Natural killer cell (primary cell): ENCODE measurements at regions not wholly inside any gene's neighbourhood (a gene's known extent, or its start where the extent isn't known, plus 50 kb on each side); places are given as distances from the start of the nearest gene placed in this dataset.

Experiments used
- ATAC-seq, 3 donors: fragments of 150-1000 bp in 2 of 3; fragments of 200-7000 bp in 1 of 3; cut with Tn5 transposase; 1 replicate in 1 of 3; 2 replicates in 2 of 3; pipeline ENCODE4 v1.10.0; 2021; ENCODE audit warnings: mild to moderate bottlenecking in 2 of 3, moderate library complexity in 2 of 3
- DNase-seq, 2 donors: peaks; one replicate each; pipeline versions ENCODE4 v3.0.0 to v3.0.0-alpha.2; 2013 to 2021; ENCODE audit warnings: mixed read lengths in 1 of 2
- H3K27ac ChIP-seq: one replicate; pipeline ENCODE4 v1.5.1; 2013; ENCODE audit warnings: mild to moderate bottlenecking, low read length
- H3K27me3 ChIP-seq: one replicate; pipeline ENCODE4 v1.6.1; 2013; ENCODE audit warnings: low read length; ENCODE audit not compliant: control insufficient read depth, insufficient read depth
- H3K36me3 ChIP-seq: one replicate; pipeline ENCODE4 v1.6.1; 2013; ENCODE audit warnings: low read length; ENCODE audit not compliant: control insufficient read depth, insufficient read depth
- H3K4me1 ChIP-seq: one replicate; pipeline ENCODE4 v1.6.1; 2013; ENCODE audit warnings: low read length; ENCODE audit not compliant: control insufficient read depth, insufficient read depth
- H3K4me3 ChIP-seq: one replicate; pipeline ENCODE4 v1.5.1; 2013; ENCODE audit warnings: low read length
- H3K9me3 ChIP-seq: one replicate; pipeline ENCODE4 v1.6.1; 2013; ENCODE audit warnings: low read length; ENCODE audit not compliant: control insufficient read depth, insufficient read depth
- H3K27ac Mint-ChIP-seq, 2 donors: one replicate each; pipeline ENCODE4 v1.8.0; 2022; ENCODE audit warnings: mild to moderate bottlenecking in 2 of 2, mixed read lengths in 2 of 2, moderate library complexity in 1 of 2
- H3K27me3 Mint-ChIP-seq, 2 donors: one replicate each; pipeline ENCODE4 v1.8.0; 2022; ENCODE audit warnings: low read depth in 2 of 2, mixed read lengths in 2 of 2
- H3K36me3 Mint-ChIP-seq: one replicate; pipeline ENCODE4 v1.8.0; 2022; ENCODE audit warnings: mixed read lengths
- H3K4me1 Mint-ChIP-seq, 2 donors: one replicate each; pipeline ENCODE4 v1.8.0; 2022; ENCODE audit warnings: mixed read lengths in 2 of 2
- H3K4me3 Mint-ChIP-seq: one replicate; pipeline ENCODE4 v1.8.0; 2022; ENCODE audit warnings: mild to moderate bottlenecking, moderate library complexity, mixed read lengths
- H3K9me3 Mint-ChIP-seq, 2 donors: one replicate each; pipeline ENCODE4 v1.8.0; 2022; ENCODE audit warnings: mixed read lengths in 2 of 2
- CTCF ChIP-seq: fragments of 200-600 bp; IDR thresholded peaks from one replicate; pipeline ENCODE4 v1.8.0; 2022; ENCODE audit warnings: antibody characterized with exemption
- WGBS: methylation state at CpG from one replicate; pipeline ENCODE4 v1.1.7; 2013; ENCODE audit warnings: missing lambda C conversion rate; ENCODE audit not compliant: insufficient coverage; 5-methylcytosine and 5-hydroxymethylcytosine counted together
- intact Hi-C: fragments of 100-400 bp; cut with micrococcal nuclease; formaldehyde crosslinking; loops from one replicate; pipeline ENCODE4 v1.14.2; 2022

- no peaks in the 10 kb centered on the region for H3K36me3 Mint-ChIP-seq
- no peaks in the 10 kb centered on the region for H3K27me3 ChIP-seq
- intact Hi-C loops: no loop called here
- H3K36me3 ChIP-seq: no peaks in the 10 kb centered on the region
- no peak overlapping the region for H3K27ac Mint-ChIP-seq
- no peaks in the 10 kb centered on the region for H3K9me3 ChIP-seq
- no peaks in the 10 kb centered on the region for H3K4me1 Mint-ChIP-seq
- TF ChIP-seq CTCF: no peak
- H3K4me3 Mint-ChIP-seq: no peak overlapping the region
- 93% methylated on average over 5 of the region's 5 CpGs for WGBS
- no peaks in the 10 kb centered on the region for H3K27me3 Mint-ChIP-seq
- no peaks in the 10 kb centered on the region for H3K4me1 ChIP-seq
- no peak for ATAC-seq
- H3K9me3 Mint-ChIP-seq: peaks cover 7 to 14% of the 10 kb centered on the region in 2 donors
- H3K27ac ChIP-seq: no peak overlapping the region
- DNase-seq: no peak
- H3K4me3 ChIP-seq: no peak overlapping the region
These were observed 160.2 kb upstream of the STXBP5 start for GRCh38 chr6:147043994-147044477.

- intact Hi-C loops: no loop called here
- TF ChIP-seq CTCF: no peak
- H3K4me3 Mint-ChIP-seq: no peak overlapping the region
- H3K27me3 Mint-ChIP-seq: no peaks in the 10 kb centered on the region
- WGBS: 22% methylated on average over 3 of the region's 4 CpGs
- Histone ChIP-seq H3K9me3 (no peaks in the 10 kb centered on the region), H3K36me3 (no peaks in the 10 kb centered on the region), H3K4me3 (no peak overlapping the region), H3K27ac (no peak overlapping the region), H3K27me3 (no peaks in the 10 kb centered on the region), H3K4me1 (no peaks in the 10 kb centered on the region)
- no peak overlapping the region for H3K27ac Mint-ChIP-seq
- H3K36me3 Mint-ChIP-seq: no peaks in the 10 kb centered on the region
- ATAC-seq (no peak), DNase-seq (no peak)
- H3K4me1 Mint-ChIP-seq: no peaks in the 10 kb centered on the region
- H3K9me3 Mint-ChIP-seq: peaks cover 12 to 18% of the 10 kb centered on the region in 2 donors
These were observed 157.9 kb upstream of the STXBP5 start for GRCh38 chr6:147046141-147046877.

- Histone ChIP-seq H3K4me3 (no peak overlapping the region), H3K27me3 (no peaks in the 10 kb centered on the region), H3K9me3 (no peaks in the 10 kb centered on the region), H3K36me3 (no peaks in the 10 kb centered on the region), H3K4me1 (no peaks in the 10 kb centered on the region), H3K27ac (no peak overlapping the region)
- Mint-ChIP-seq H3K36me3 (no peaks in the 10 kb centered on the region), H3K27ac (no peak overlapping the region), H3K4me3 (no peak overlapping the region), H3K4me1 (no peaks in the 10 kb centered on the region), H3K9me3 (peaks cover 9 to 14% of the 10 kb centered on the region in 2 donors), H3K27me3 (no peaks in the 10 kb centered on the region)
- TF ChIP-seq CTCF: no peak
- 98% methylated on average over 3 of the region's 3 CpGs for WGBS
- DNase-seq: no peak
- no peak for ATAC-seq
- intact Hi-C loops: no loop called here
These were observed 155.3 kb upstream of the STXBP5 start for GRCh38 chr6:147048930-147049329.
